NCI-H748 treated with DMSO at 0.1 percent for 48 hours (cell line): ENCODE measurements at regions not wholly inside any gene's neighbourhood (a gene's known extent, or its start where the extent isn't known, plus 50 kb on each side); places are given as distances from the start of the nearest gene placed in this dataset.

Experiments used
- DNase-seq: peaks from one replicate; lab custom pipeline; 2025; lab: John Stamatoyannopoulos, UW

DNA sequence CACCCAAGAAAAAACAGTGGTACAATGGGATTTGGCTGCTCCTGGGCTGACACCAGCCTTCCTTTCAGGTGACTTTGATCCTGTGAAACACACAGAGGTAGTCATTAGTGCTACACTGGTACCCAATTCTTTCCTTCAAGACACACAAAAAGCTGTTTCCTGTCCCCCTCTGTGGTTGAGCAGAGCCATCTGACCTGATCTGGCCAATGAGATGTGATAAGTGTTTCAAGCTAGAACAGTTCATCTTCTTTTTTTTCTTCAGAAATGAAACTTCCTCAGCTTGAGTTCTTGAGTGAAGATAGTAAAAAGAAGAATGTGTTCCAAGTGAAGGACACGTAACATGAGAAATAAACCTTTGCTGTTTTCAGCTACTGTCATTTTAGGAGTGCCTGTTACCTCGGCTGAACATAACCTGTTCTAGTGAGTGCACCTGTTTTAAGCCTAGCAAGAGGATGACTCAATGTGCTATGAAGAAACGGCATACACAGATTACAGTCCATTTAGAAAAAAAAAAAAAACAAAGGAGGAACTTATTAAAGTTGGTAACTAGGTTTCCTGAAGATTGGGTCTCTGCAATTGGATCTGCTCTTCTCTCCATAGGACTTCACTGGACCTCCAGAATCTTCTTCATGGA, 287.8 kb downstream of the GAS1 start:
- DNase-seq = no peak

DNA sequence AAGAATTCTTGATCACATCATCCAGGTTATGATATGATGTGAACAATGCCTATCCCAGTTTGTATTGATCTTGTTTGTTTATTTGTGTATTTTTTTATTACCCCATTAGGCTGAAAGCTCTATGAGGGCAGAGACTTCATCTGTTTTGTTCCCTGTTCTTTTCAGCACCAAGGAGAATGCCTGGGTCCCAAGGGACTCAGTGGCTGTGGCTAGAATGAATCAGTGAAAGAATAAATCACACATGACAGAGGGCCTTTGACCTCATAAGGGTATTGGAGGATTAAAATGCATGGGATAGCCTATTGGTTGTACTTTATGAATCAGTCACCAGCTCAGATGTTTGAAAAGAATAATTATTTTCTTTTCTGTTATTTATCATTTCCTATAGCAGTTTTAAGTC, 292.2 kb downstream of the GAS1 start:
- no peak for DNase-seq

DNA sequence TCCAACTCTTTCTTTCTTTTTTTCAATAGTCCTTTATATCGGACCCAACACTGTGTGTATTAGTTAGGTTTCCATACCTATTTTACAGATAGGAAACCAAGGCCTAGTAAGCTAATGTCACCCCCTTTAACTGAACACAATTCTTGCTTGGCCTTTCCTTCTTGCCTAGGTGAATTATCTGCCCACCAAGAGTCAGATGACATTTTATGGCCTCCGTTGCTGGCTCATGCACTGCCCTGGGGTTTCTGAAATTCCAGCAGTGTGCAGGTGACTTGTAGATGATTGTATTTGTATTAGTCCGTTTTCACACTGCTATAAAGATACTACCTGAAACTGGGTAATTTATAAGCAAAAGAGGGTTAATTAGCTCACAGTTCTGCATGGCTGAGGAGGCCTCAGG, 293.8 kb downstream of the GAS1 start:
- DNase-seq = no peak

DNA sequence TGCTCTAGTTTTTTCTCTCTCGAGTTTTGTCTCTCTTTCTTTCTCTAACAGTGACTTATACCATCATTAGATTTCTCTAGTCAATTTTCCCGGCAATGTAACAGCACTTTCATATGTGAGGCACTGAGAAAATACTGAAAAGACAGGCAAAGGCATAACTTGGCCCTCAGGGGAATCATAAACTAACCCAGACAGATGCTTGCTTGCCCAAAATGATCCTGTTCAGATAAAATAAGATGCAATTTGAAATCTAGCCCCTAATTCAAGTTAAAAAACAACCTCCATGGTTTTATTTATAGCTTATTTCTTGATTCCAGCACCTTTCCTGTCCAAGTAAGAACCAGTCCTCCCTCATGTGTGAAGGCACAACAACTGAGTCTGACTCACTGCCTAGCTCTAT, 294.6 kb downstream of the GAS1 start:
- DNase-seq = no peak

DNA sequence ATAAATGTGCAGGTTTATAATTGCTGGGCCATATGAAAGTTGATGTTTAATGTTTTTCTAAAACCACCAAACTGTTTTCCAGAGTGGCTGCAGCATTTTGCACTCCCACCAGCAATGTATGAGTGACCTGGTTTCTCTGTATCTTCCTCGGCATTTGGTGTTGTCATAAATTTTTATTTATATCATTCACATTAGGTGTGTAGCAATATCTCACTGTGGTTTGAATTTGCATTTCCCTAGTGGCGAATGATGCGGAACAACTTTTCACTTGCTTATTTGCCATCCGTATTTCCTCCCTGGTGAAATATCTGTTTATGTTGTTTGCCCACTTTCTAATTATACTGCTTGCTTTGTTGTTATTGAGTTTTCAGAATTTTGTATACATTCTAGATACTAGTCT, 295.7 kb upstream of the TUT7 start:
- no peak for DNase-seq

DNA sequence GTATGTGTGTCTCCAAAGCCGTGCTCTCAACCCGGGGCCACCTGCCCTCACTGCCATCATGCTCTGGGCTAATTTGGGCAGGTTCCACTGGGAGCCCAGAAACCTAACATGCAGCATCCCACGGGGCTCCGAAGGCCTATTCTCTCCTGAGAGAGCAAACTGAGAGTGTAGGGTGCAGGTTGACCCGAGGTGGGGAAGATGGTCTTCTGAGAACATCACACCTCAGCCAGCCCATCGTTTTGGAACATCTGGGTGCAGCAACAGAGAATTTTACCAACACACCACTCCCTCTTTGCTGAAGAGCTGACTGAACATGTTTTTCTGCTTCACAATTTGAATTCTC, 294.6 kb upstream of the TUT7 start:
- no peak for DNase-seq

DNA sequence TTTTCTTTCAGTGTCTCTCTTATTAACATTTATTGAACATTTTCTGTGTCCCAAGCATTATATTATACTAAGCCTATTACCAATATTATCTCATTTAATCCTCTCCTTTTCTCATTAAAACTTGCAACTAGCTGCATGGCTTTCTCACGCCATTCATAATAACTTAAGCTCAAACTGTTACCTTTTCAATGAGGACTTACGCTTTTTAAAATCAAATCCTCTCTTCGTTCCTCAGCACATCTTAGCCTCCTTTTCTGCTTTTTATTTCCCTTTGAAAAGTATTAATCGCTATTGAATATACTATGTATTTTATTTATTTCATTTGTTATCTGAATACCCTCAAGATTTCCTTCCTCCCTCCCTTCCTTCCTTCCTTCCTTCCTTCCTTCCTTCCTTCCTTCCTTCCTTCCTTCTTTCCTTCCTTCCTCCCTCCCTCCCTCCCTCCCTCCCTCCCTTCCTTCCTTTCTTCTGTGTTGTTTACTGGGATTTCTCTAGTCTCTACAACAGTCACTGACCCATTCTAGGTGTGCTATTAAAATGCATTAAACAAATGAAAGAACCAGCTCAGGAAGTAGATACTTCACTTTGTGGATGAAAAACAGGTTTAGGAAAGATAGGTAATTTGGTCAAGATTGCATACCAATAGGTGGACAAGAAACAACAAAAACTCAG, 294.1 kb upstream of the TUT7 start:
- no peak for DNase-seq

DNA sequence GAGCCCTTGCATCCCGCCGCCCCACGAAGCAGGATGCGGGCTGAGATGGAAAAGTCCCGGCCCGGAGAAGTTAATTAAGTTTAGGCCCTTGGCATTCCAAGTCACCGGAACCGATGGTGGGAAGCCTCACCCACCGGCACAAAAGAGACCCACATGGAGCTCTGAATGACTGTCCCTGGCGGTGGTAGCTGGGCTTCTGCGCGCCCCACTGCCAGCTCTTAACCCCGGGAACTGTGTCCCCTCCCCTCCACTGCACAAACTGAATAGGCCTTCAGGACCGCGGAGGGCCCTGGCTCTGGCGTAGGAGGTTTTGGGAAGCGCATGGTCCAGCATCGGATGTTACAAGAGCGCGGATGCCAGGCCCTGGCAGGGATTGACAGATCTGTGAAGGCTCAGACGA, 291.1 kb upstream of the TUT7 start:
- DNase-seq = no peak

DNA sequence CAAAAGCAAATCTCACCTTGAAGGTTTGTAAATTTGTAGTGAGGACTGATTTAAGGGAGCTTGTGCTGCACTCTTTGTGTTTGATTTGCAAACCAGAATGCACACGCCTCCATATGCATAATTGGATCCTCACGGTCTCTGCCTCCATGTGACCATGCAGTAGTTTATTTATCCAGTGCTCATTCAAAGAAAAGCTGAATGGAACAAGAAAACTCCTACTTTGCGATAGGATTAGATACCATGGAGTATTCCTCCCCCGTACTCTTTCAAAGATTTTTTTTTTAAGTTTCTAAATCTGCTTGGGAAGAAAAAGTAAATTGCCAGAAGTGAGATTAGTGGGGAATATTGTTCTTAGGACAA, 290.4 kb upstream of the TUT7 start:
- no peak for DNase-seq

DNA sequence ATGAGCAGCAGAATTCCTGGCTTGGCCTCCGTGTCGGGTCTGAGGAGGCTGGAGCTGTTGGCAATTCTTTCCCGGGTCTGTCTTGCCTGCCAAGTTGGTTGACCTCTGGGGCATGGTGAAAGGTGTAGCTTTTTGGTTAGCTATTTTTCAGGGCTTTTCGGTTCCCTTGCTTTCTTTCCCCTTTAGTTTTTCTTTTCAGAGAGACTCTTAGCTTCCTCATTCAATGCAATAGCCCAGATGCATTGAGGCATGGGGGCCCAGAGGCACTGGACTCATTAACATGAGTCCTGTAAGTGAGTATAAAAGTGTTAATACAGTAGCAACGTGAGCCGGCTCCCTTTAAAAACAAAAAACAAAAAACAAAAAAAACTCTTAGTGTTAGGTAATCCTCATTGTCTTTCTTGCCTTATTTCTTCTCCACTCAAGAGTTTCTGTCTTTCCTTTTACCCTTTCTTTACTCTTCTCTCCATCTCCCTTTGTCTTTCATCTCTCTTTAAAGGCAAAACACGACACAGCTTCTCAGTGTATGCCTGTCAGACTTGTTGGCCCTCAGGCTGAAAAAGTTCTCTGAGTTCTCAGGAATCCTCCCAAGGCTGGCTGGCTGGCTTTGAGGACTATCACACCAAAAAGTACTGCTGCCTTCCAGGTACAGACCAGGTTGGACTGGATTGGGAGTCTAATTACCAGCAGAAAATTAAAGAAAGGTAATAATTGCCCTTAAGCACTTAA, 289.9 kb upstream of the TUT7 start:
- no peak for DNase-seq

DNA sequence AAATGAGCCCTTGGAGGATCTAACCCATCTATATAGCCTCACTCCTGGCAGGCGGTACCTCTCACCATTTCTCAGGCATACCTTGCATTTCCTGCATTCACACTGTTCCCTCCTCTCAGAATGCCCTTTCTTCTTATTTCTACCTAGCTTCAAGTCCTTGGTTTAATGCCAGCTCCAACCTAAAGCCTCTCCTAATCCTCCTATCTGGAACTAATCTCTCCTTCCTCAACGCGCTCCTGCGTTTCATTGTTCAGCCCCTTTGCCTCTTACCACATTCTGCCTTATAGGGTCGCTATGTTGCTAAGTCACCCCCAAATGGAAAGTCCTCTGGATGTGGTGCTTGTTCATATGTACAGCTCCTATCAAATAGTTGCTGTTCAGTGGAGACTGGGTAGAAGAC, 288.5 kb upstream of the TUT7 start:
- no peak for DNase-seq

DNA sequence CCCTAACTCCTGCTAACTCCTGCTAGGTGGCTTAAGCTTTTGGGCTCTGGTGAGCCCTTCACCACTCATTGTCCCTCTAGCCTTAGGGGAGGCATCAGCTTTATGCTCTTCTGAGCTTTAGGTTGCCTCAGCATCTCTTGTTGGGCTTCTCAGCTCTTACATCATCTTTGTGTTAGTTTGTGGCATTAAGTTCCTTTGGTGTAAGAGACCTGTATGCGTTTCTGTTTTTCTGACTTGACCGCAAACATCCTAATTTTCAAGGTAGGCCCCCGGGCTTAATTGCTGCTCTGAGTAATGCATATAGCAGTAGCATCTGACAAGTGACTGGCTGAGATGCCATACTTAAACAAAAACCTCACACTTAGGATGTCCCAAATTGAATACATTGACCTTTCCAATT, 287.8 kb upstream of the TUT7 start:
- DNase-seq = no peak

DNA sequence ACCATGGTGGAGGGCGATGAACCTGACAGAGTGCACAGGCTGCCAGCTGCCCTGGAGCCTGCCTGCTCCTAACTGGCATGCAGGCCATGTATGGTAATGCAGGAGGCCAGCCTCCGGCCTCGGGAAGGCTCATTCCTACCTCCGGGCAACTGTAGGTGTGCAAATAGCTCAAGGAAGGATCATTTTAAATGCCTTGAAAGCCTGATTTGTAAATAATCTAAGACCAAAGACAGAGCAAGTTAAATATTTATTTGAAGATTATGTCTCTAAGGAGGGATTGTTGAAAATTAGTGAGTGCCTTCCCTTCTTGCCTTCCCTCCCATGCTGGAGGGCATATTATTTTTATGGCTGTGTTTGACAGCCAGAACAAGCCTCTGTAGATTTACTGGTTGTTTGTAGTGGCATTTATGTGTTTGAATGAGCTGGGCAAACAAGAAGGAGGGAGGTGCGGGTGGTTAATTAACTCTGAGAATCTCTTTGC, 285.7 kb upstream of the TUT7 start:
- DNase-seq = no peak

DNA sequence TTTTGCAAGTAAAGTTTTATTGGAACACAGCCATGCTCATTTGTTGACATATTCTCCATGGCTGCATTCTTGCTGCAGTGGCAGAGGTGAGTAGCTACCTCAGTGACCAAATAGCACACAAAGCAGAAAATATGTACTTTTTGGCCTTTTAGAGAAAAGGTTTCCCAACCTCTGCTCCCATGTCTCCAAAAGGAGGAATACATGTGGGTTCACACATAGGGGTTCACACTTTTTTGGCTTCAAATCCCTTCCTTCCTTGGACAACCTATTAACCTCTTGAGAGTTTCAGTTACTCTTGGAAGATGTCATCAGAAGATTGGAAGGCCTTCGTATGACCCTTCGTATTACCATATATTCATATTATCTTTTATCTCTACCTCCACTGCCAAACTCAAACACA, 285.1 kb upstream of the TUT7 start:
- DNase-seq = no peak

DNA sequence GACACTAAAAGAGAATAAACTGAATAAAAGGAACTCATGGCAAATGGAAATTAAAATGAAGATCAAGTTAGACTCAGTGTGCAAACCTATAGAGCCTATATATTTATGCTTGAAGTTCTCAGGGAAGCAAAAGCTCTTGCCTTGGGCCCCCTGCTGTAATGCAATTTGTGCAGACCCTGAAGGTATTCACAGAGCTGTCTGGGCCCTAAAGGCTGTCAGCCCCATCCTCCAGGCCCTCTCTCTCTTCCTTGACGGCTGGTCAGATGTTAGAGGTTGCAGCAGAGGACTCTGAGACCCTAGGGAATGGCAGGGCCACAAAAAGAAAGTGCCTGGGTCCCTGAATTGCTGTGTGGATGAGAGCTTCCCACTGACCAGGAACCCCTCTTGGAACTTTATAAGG, 283.9 kb upstream of the TUT7 start:
- no peak for DNase-seq

DNA sequence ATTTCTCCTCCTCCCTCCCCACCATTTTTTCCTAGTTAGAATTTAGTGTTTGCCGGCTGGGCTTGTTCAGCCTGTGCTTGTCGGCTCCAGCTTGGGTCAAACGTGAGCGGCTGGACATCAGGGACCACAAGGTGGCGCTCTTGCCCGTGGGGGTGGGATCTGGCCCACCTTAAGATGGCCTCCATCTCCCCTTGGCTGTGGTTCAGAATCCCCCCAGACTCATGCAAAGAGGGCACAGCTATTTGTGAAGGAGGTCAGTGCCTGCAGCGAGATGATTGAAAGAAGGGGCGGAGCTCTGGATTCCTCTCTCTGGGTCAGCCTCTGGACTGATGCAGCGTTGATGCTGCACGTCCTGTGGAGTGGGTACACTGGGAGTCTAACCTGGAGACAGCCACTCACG, 283.3 kb upstream of the TUT7 start:
- DNase-seq = no peak

DNA sequence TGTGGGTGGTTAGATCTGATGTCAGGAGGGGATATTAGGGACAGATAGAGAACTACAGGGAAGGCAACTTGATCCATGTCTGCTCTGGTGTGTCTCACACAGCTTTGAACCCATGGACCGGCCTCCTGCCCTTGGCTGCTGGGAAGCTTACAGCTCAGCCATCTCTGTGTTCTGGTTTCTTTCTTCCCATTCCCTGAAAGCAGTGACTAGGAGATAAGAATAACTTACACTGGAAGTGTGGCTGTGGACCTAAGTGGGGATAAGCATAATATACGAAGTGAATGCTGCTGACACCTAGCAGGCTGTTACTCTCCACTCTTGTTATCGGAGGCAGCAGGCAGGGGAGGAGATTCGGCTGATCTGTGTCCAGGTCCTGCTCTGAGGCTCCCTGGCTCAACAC, 282.3 kb upstream of the TUT7 start:
- DNase-seq = no peak

DNA sequence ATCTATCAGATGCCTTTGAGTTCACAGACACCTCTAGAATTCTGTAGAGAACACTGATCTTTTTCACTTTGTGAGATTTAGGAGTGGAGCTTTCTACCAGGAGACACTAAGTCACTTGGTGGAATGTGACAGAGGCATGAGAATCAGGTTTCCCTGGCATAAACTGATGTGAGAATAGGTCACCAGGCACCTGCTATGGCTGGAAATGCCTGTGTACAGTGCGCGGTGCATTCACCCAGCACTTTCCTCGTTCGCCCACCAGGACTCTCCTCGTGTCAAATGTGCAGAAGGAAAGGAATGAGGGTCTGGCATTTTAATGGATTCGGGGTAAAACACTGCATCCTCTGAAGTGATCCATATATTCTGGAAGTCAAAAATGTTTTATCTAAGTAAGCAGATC, 281.8 kb upstream of the TUT7 start:
- DNase-seq = no peak

DNA sequence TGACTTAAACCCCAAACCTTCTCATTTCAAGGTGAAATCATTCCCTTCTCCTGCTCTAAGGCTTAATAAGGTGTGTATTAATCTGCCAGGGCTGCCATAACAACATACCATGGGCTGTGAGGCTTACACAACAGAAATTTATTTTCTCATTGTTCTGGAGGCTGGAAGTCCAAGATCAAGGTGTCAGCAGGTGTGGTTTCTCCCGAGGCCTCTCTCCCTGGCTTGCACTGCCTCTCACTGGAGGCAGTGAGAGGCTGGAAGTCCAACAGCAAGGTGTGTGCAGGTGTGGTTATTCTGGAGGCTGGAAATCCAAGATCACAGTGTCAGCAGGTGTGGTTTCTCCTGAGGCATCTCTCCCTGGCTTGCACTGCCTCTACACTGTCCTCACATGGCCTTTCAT, 280.3 kb upstream of the TUT7 start:
- no peak for DNase-seq

DNA sequence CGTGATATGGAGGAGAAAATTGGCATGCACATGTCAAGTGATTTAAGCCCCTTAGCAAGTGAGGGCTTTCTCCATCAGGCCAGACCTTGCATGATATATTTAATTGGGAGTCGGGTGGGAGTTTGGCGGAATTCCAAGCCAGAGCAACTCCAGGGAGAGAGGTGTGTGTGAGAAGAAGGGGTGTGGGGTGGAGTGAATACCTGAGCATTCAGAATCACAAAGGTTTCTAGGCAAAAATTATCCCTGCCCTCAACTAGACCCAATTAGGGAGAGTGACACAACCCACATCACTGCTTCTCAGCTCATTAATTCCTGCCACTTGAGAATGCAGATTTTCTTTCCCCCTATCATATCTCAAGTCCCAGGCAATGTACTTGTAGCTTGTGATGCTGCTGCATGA, 279.7 kb upstream of the TUT7 start:
- no peak for DNase-seq

DNA sequence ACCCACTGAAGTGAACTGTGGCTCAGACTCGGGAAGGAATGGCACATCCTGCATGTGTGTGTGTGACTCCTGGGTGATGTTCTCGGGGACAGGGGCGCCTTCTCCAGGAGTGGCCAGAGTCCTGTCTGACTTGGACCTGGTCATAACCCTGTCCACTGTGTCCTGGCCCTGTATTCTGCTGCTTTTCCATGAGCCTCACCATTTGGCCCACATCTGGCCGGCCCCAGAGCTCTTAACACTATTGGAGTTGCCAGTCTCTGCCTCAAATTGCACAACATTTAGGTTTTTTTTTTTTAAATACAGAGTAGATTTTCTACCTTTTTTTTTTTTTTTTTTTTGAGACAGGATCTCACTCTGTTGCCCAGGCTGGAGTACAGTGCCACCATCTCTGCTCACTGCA, 278.3 kb upstream of the TUT7 start:
- DNase-seq = no peak

DNA sequence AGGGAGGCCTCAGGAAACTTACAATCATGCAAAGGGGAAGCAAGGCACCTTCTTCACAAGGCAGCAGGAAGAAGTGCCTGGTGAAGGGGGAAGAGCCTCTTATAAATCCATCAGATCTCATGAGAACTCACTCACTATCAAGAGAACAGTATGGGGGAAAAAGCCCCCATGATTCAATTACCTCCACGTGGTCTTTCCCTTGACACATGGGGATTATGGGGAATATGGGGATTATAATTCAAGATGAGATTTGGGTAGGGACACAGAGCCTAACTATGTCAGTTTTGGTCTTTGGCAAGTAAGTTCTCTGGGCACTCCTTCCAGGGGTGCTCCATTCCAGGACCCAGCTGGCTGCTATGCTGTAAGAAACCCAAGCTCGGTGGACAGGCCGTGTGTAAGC, 275.3 kb upstream of the TUT7 start:
- no peak for DNase-seq

DNA sequence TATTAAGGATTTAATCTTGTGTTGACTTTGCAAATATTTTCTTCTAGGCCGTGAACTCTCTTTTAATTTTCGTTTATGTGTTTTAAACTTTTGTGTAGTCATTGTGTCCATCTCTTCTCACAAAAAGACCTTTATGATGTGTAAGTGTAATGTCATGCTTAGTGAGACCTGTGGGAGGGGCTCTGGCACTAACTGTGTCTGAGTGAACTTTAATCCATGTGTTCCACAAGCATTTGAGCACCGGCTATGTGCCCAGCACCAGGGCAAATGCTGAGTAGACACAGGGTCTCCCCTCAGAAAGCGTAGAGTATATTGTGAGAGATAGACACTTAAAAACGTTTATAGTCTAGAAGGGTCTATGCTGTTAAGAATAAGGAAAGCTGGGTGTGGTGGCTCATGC, 272.6 kb upstream of the TUT7 start:
- DNase-seq = no peak

DNA sequence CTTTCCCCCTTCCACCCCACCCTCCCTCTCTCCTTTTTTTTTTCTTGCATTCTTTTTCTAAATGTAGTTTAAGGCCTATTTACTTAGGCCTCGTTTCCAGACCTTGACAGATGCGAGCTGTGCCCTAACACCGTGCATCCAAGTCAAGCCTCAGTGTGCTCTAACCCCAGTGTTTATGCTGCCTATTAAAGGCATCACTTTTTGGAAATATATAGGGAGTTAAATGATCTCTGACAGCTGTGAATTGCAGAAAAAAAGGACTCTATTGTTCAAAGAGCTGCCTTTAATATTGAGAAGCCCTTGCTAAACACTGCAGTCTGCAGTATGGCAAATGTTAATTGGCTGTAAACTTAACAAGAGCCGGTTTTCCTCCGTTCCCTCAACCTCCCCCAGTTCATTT, 270.4 kb upstream of the TUT7 start:
- no peak for DNase-seq
